B cell (primary cell): ENCODE measurements at regions not wholly inside any gene's neighbourhood (a gene's known extent, or its start where the extent isn't known, plus 50 kb on each side); places are given as distances from the start of the nearest gene placed in this dataset.
"Not testable (repeated sequence)": the region's sequence is repeated elsewhere in the genome, so short reads cannot be mapped to it uniquely, and the experiment has no call there.

Experiments used
- ATAC-seq: fragments of 200-7000 bp; cut with Tn5 transposase; one replicate; pipeline ENCODE4 v1.10.0; 2021; ENCODE audit warnings: low read depth, mild to moderate bottlenecking, moderate number of reproducible peaks, moderate library complexity
- CTCF ChIA-PET: fragments of 350-600 bp; sonication (Branson Sonifier 250); formaldehyde crosslinking; loops from one replicate; lab custom pipeline; 2021; ENCODE audit warnings: antibody characterized with exemption, inconsistent platforms; lab: Charles Lee
- POLR2A ChIA-PET: fragments of 350-600 bp; sonication (Branson Sonifier 250); formaldehyde crosslinking; loops from one replicate; lab custom pipeline; 2021; ENCODE audit warnings: antibody characterized with exemption; lab: Charles Lee
- DNase-seq: peaks from one replicate; pipeline ENCODE4 v3.0.0; 2013
- H2AFZ ChIP-seq: 2 replicates; pipeline ENCODE4 v1.6.1; 2012; ENCODE audit warnings: mild to moderate bottlenecking, low read depth, low read length; ENCODE audit not compliant: insufficient read depth, poor library complexity, severe bottlenecking
- H3K27ac ChIP-seq, 2 donors: 1 replicate in 1 of 2; 2 replicates in 1 of 2; pipeline ENCODE4 v1.5.1; 2012 to 2013; ENCODE audit warnings: low read length in 2 of 2, mild to moderate bottlenecking in 2 of 2, moderate library complexity in 1 of 2
- H3K27me3 ChIP-seq, 4 experiments: fragments of 200-600 bp in 1 of 4; sonication (generic) in 1 of 4; replicated peaks in 1 of 4; 1 replicate in 2 of 4; 2 replicates in 2 of 4; pipeline versions ENCODE4 v1.6.1 to v1.7.0; 2013 to 2016; ENCODE audit warnings: low read length in 3 of 4, mild to moderate bottlenecking in 2 of 4, mixed read lengths in 1 of 4, moderate library complexity in 1 of 4; ENCODE audit not compliant: insufficient read depth in 4 of 4, control insufficient read depth in 3 of 4; ENCODE audit errors: control extremely low read depth in 1 of 4
- H3K36me3 ChIP-seq, 2 experiments: replicated peaks in 1 of 2; 1 replicate in 1 of 2; 2 replicates in 1 of 2; pipeline versions ENCODE4 v1.6.1 to v1.7.1; 2013; ENCODE audit warnings: low read length in 1 of 2; ENCODE audit not compliant: insufficient read depth in 2 of 2, control insufficient read depth in 1 of 2; ENCODE audit errors: control extremely low read depth in 1 of 2, extremely low read depth in 1 of 2
- H3K4me1 ChIP-seq, 2 donors: fragments of 200-600 bp in 1 of 2; sonication (generic) in 1 of 2; 1 replicate in 1 of 2; 2 replicates in 1 of 2; pipeline versions ENCODE4 v1.5.1 to v1.6.1; 2013 to 2017; ENCODE audit warnings: low read length in 2 of 2; ENCODE audit not compliant: control insufficient read depth in 2 of 2, insufficient read depth in 2 of 2
- H3K4me2 ChIP-seq: replicated peaks from 2 replicates; pipeline ENCODE3; 2012; ENCODE audit warnings: mild to moderate bottlenecking, low read depth, low read length; ENCODE audit not compliant: poor library complexity, severe bottlenecking
- H3K4me3 ChIP-seq, 5 experiments: fragments of 200-600 bp in 1 of 5; sonication (generic) in 1 of 5; 1 replicate in 3 of 5; 2 replicates in 2 of 5; pipeline versions ENCODE4 v1.5.1 to v1.7.0; 2011 to 2016; ENCODE audit warnings: low read length in 4 of 5, mild to moderate bottlenecking in 4 of 5, low read depth in 2 of 5, control low read depth in 1 of 5, moderate library complexity in 1 of 5; ENCODE audit not compliant: insufficient read depth in 1 of 5; ENCODE audit errors: control extremely low read depth in 1 of 5, extremely low read depth in 1 of 5
- H3K79me2 ChIP-seq: fragments of 200-600 bp; sonication (generic); one replicate; pipeline ENCODE4 v1.6.0; 2016; ENCODE audit warnings: low read length; ENCODE audit not compliant: control insufficient read depth, insufficient read depth
- H3K9ac ChIP-seq: fragments of 200-600 bp; sonication (generic); 2 replicates; pipeline ENCODE4 v1.6.1; 2017; ENCODE audit warnings: mild to moderate bottlenecking, low read length, moderate library complexity
- H3K9me3 ChIP-seq, 3 donors: one replicate each; pipeline versions ENCODE4 v1.6.1 to v1.7.1; 2013; ENCODE audit warnings: low read length in 2 of 3; ENCODE audit not compliant: control insufficient read depth in 2 of 3, insufficient read depth in 1 of 3; ENCODE audit errors: control extremely low read depth in 1 of 3
- H4K20me1 ChIP-seq: 2 replicates; pipeline ENCODE4 v1.6.0; 2012; ENCODE audit warnings: mild to moderate bottlenecking, low read length; ENCODE audit not compliant: insufficient read depth, control insufficient read depth, poor library complexity, severe bottlenecking
- H3K27ac Mint-ChIP-seq: one replicate; pipeline ENCODE4 v1.8.0; 2021; ENCODE audit warnings: mixed read lengths
- H3K27me3 Mint-ChIP-seq: one replicate; pipeline ENCODE4 v1.8.0; 2021; ENCODE audit warnings: mixed read lengths
- H3K4me1 Mint-ChIP-seq: one replicate; pipeline ENCODE4 v1.8.0; 2021; ENCODE audit warnings: mixed read lengths
- H3K4me3 Mint-ChIP-seq: one replicate; pipeline ENCODE4 v1.8.0; 2021; ENCODE audit warnings: mixed read lengths
- H3K9me3 Mint-ChIP-seq: one replicate; pipeline ENCODE4 v1.8.0; 2022; ENCODE audit warnings: mixed read lengths; ENCODE audit not compliant: insufficient read depth
- EZH2 ChIP-seq: IDR thresholded peaks from 2 replicates; pipeline ENCODE4 v1.6.1; 2012; ENCODE audit warnings: borderline replicate concordance, low read depth, mild to moderate bottlenecking, moderate library complexity, low read length; ENCODE audit not compliant: insufficient read depth, poor library complexity, severe bottlenecking
- WGBS: methylation state at CpG from one replicate; pipeline ENCODE4 v1.1.5; 2013; ENCODE audit warnings: missing lambda C conversion rate; ENCODE audit not compliant: insufficient coverage; 5-methylcytosine and 5-hydroxymethylcytosine counted together
- intact Hi-C: fragments of 100-400 bp; cut with micrococcal nuclease; formaldehyde crosslinking; loops from one replicate; pipeline ENCODE4 v1.10.0; 2022
- TF ChIP-seq, protein P1 (sequence below): fragments of 200-600 bp; IDR thresholded peaks from one replicate; pipeline ENCODE4 v1.8.0; 2022; ENCODE audit warnings: antibody characterized with exemption, mild to moderate bottlenecking

DNA sequence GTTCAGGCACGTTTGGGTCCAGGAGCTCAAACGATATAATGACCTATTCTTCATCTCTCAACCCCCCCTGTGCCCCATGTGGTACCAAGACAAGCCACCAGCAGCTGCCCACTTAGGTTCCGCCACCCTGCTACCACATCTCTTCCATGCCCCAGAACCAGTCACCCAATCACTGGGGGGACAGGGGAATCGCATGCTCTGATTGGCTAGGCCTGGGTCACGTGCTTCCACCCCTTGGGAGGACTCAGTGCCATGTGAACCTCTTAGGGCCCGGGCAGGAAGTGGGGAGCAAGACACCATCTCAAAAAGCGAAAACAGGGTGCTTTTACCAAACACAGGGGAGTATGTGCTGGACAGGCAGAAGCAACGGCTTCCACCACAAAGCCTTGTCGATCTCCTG is 91.3 kb downstream of the KATNIP start:
- intact Hi-C loops: no loop called here
- Mint-ChIP-seq H3K9me3 (peaks cover 2% of the 10 kb centered on the region), H3K4me1 (peaks cover 1% of the 10 kb centered on the region), H3K27ac (no peak overlapping the region), H3K4me3 (no peak overlapping the region), H3K27me3 (no peaks in the 10 kb centered on the region)
- no peak for TF ChIP-seq EZH2
- TF ChIP-seq, protein P1, sequence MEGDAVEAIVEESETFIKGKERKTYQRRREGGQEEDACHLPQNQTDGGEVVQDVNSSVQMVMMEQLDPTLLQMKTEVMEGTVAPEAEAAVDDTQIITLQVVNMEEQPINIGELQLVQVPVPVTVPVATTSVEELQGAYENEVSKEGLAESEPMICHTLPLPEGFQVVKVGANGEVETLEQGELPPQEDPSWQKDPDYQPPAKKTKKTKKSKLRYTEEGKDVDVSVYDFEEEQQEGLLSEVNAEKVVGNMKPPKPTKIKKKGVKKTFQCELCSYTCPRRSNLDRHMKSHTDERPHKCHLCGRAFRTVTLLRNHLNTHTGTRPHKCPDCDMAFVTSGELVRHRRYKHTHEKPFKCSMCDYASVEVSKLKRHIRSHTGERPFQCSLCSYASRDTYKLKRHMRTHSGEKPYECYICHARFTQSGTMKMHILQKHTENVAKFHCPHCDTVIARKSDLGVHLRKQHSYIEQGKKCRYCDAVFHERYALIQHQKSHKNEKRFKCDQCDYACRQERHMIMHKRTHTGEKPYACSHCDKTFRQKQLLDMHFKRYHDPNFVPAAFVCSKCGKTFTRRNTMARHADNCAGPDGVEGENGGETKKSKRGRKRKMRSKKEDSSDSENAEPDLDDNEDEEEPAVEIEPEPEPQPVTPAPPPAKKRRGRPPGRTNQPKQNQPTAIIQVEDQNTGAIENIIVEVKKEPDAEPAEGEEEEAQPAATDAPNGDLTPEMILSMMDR: no peak
- H3K4me2 ChIP-seq: no peak overlapping the region
- DNase-seq (no peak), ATAC-seq (no peak)
- no peaks in the 10 kb centered on the region for H4K20me1 ChIP-seq
- H3K4me3 ChIP-seq: no peak overlapping the region
- H3K9ac ChIP-seq: no peak overlapping the region
- CTCF ChIA-PET: no interaction called here
- no peaks in the 10 kb centered on the region for H3K4me1 ChIP-seq
- no peaks in the 10 kb centered on the region for H3K36me3 ChIP-seq
- H2AFZ ChIP-seq: no peak overlapping the region
- POLR2A ChIA-PET: no interaction called here
- 96% methylated on average over 8 of the region's 9 CpGs for WGBS
- H3K27me3 ChIP-seq: no peaks in the 10 kb centered on the region
- H3K9me3 ChIP-seq: peaks cover 0 to 15% (median 0%) of the 10 kb centered on the region in 3 donors
- no peaks in the 10 kb centered on the region for H3K79me2 ChIP-seq
- H3K27ac ChIP-seq: no peak overlapping the region

DNA sequence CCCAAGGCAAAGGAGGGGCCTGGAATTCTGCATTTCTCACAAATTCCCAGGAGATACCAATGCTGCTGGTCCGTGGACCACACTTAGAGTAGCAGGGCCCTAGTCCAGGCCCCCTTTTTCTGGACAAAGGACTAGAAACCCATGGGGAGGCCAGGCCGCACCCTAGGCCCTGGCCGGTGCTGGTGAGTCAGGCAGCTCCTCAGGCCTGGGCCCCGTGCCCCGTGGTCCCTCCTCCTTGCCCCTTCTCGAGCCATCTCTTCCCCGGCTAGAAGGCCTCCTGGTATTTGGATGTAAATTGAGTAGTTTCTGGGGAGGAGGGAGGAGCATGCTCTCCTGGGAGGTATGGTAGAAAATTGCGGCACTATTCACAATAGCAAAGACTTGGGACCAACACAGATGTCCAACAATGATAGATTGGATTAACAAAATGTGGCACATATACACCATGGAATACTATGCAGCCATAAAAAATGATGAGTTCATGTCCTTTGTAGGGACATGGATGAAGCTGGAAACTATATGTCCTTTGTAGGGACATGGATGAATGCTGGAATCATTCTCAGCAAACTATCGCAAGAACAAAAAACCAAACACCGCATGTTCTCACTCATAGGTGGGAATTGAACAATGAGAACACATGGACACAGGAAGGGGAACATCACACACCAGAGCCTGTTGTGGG is 91.9 kb downstream of the KATNIP start:
- H3K9me3 Mint-ChIP-seq, intact Hi-C loops, H3K27me3 Mint-ChIP-seq, POLR2A ChIA-PET, DNase-seq, H3K4me2 ChIP-seq, H3K4me3 ChIP-seq, H2AFZ ChIP-seq, H3K79me2 ChIP-seq, ATAC-seq, H3K27ac Mint-ChIP-seq, H3K4me1 ChIP-seq, H3K4me1 Mint-ChIP-seq, H3K4me3 Mint-ChIP-seq, H4K20me1 ChIP-seq, CTCF ChIA-PET, H3K27ac ChIP-seq, H3K36me3 ChIP-seq, H3K27me3 ChIP-seq, H3K9ac ChIP-seq: not testable (repeated sequence)
- peaks cover 0 to 15% (median 0%) of the 10 kb centered on the region in 3 donors for H3K9me3 ChIP-seq
- WGBS: 100% methylated on average over 5 of the region's 10 CpGs
